HG02623 (cell line): ENCODE measurements at regions not wholly inside any gene's neighbourhood (a gene's known extent, or its start where the extent isn't known, plus 50 kb on each side); places are given as distances from the start of the nearest gene placed in this dataset.
"Not testable (repeated sequence)": the region's sequence is repeated elsewhere in the genome, so short reads cannot be mapped to it uniquely, and the experiment has no call there.

Experiments
- ATAC-seq: cut with Tn5 transposase; IDR thresholded peaks from one replicate; pipeline ENCODE4 v1.9.1; 2021; ENCODE audit warnings: moderate library complexity; ENCODE audit not compliant: unreplicated experiment

GRCh38 chr14:27528328-27528727 lies 930.5 kb upstream of the NOVA1 start:
- ATAC-seq = no peak

GRCh38 chr14:27536748-27537147 lies 938.9 kb upstream of the NOVA1 start:
- ATAC-seq = no peak

GRCh38 chr14:27546111-27546510 lies 948.3 kb upstream of the NOVA1 start:
- ATAC-seq = no peak

GRCh38 chr14:27553790-27554189 lies 956.0 kb upstream of the NOVA1 start:
- no peak for ATAC-seq

- no peak for ATAC-seq
Observed at GRCh38 chr14:27557445-27557844, 959.6 kb upstream of the NOVA1 start.

- no peak for ATAC-seq
Observed at GRCh38 chr14:27559848-27560247, 962.0 kb upstream of the NOVA1 start.

GRCh38 chr14:27566843-27567382 lies 969.1 kb upstream of the NOVA1 start:
- no peak for ATAC-seq

GRCh38 chr14:27573018-27573417 lies 975.2 kb upstream of the NOVA1 start:
- no peak for ATAC-seq

- ATAC-seq = no peak
Observed at GRCh38 chr14:27587103-27587502, 989.3 kb upstream of the NOVA1 start.

- ATAC-seq = no peak
Observed at GRCh38 chr14:27605282-27605681, 1007.4 kb upstream of the NOVA1 start.

GRCh38 chr14:27608377-27608776 lies 1010.5 kb upstream of the NOVA1 start:
- no peak for ATAC-seq

GRCh38 chr14:27612121-27612520 lies 1014.3 kb upstream of the NOVA1 start:
- no peak for ATAC-seq

GRCh38 chr14:27613102-27613501 lies 1015.3 kb upstream of the NOVA1 start:
- no peak for ATAC-seq

GRCh38 chr14:27623782-27624181 lies 1025.9 kb upstream of the NOVA1 start:
- ATAC-seq = no peak

- ATAC-seq = no peak
Observed at GRCh38 chr14:27634056-27634970, 1036.5 kb upstream of the NOVA1 start.

GRCh38 chr14:27640688-27641087 lies 1042.9 kb upstream of the NOVA1 start:
- ATAC-seq = not testable (repeated sequence)

GRCh38 chr14:27642251-27642866 lies 1044.5 kb upstream of the NOVA1 start:
- ATAC-seq = no peak

GRCh38 chr14:27660683-27661082 lies 1062.8 kb upstream of the NOVA1 start:
- ATAC-seq = no peak

GRCh38 chr14:27668531-27668930 lies 1070.7 kb upstream of the NOVA1 start:
- ATAC-seq = no peak

GRCh38 chr14:27672047-27672446 lies 1074.2 kb upstream of the NOVA1 start:
- ATAC-seq = no peak

- not testable (repeated sequence) for ATAC-seq
Observed at GRCh38 chr14:27672811-27673737, 1075.2 kb upstream of the NOVA1 start.
